ENCODE measurements at regions not wholly inside any gene's neighbourhood (a gene's known extent, or its start where the extent isn't known, plus 50 kb on each side); places are given as distances from the start of the nearest gene placed in this dataset.
A peak's percentile ranks its signal among the peaks of the same experiment; 100 is the strongest.

GRCh38 chr17:70230850-70231640, 61.7 kb downstream of the KCNJ2 start:
- DNase-seq (ENCODE audit: low read depth): no peak

GRCh38 chr17:70232466-70232865, 63.1 kb downstream of the KCNJ2 start:
- no peak for DNase-seq (ENCODE audit: low read depth)

- DNase-seq (ENCODE audit: low read depth): no peak
These were observed 65.9 kb downstream of the KCNJ2 start for GRCh38 chr17:70235252-70235651.

- DNase-seq (ENCODE audit: low read depth): no peak
These were observed 68.9 kb downstream of the KCNJ2 start for GRCh38 chr17:70238228-70238627.

GRCh38 chr17:70238646-70239045, 69.3 kb downstream of the KCNJ2 start:
- DNase-seq (ENCODE audit: low read depth): no peak

GRCh38 chr17:70239391-70239826, 70.1 kb downstream of the KCNJ2 start:
- DNase-seq (ENCODE audit: low read depth): no peak

- DNase-seq (ENCODE audit: low read depth): no peak
These were observed 71.7 kb downstream of the KCNJ2 start for GRCh38 chr17:70241071-70241470.

GRCh38 chr17:70242781-70243437, 73.6 kb downstream of the KCNJ2 start:
- DNase-seq (ENCODE audit: low read depth): no peak

- DNase-seq (ENCODE audit: low read depth): peak; percentile 18
These were observed 82.4 kb downstream of the KCNJ2 start for GRCh38 chr17:70251706-70252105.

GRCh38 chr17:70254735-70255460, 85.6 kb downstream of the KCNJ2 start:
- peak; percentile 77 for DNase-seq (ENCODE audit: low read depth)

- no peak for DNase-seq (ENCODE audit: low read depth)
These were observed 87.4 kb downstream of the KCNJ2 start for GRCh38 chr17:70256751-70257150.

GRCh38 chr17:70258465-70258864, 89.1 kb downstream of the KCNJ2 start:
- no peak for DNase-seq (ENCODE audit: low read depth)

- no peak for DNase-seq (ENCODE audit: low read depth)
These were observed 90.1 kb downstream of the KCNJ2 start for GRCh38 chr17:70259400-70259799.

GRCh38 chr17:70261170-70261569, 91.8 kb downstream of the KCNJ2 start:
- DNase-seq (ENCODE audit: low read depth): no peak

- no peak for DNase-seq (ENCODE audit: low read depth)
These were observed 96.1 kb downstream of the KCNJ2 start for GRCh38 chr17:70265471-70265870.

GRCh38 chr17:70266394-70266793, 97.1 kb downstream of the KCNJ2 start:
- no peak for DNase-seq (ENCODE audit: low read depth)

GRCh38 chr17:70268383-70268782, 99.1 kb downstream of the KCNJ2 start:
- no peak for DNase-seq (ENCODE audit: low read depth)

- DNase-seq (ENCODE audit: low read depth): no peak
These were observed 101.2 kb downstream of the KCNJ2 start for GRCh38 chr17:70270554-70270953.

GRCh38 chr17:70271200-70271599, 101.9 kb downstream of the KCNJ2 start:
- peak; percentile 61 for DNase-seq (ENCODE audit: low read depth)

GRCh38 chr17:70271672-70272071, 102.3 kb downstream of the KCNJ2 start:
- no peak for DNase-seq (ENCODE audit: low read depth)

GRCh38 chr17:70274255-70274654, 104.9 kb downstream of the KCNJ2 start:
- DNase-seq (ENCODE audit: low read depth): no peak

- peak; percentile 52 for DNase-seq (ENCODE audit: low read depth)
These were observed 107.6 kb downstream of the KCNJ2 start for GRCh38 chr17:70276906-70277305.
